SK-N-SH treated with all-trans-retinoic acid at 6 μM for 48 hours (cell line): ENCODE measurements at regions not wholly inside any gene's neighbourhood (a gene's known extent, or its start where the extent isn't known, plus 50 kb on each side); places are given as distances from the start of the nearest gene placed in this dataset.

ENCODE experiments used
- ATAC-seq: fragments of 200-7000 bp; cut with Tn5 transposase; 3 replicates; pipeline ENCODE4 v1.9.1; 2020; ENCODE audit warnings: mild to moderate bottlenecking, moderate library complexity
- ARNTL ChIP-seq: fragments of 450-650 bp; formaldehyde crosslinking; IDR thresholded peaks from 2 replicates; pipeline ENCODE4 v1.5.0; 2020; ENCODE audit warnings: low read depth, mild to moderate bottlenecking, moderate library complexity, borderline replicate concordance
- BACH2 ChIP-seq: fragments of 250-450 bp; sonication (Bioruptor Pico); IDR thresholded peaks from 2 replicates; pipeline ENCODE4 v1.9.0; 2021; ENCODE audit warnings: mild to moderate bottlenecking, borderline replicate concordance
- CREB5 ChIP-seq: fragments of 250-450 bp; sonication (Bioruptor Pico); IDR thresholded peaks from 2 replicates; pipeline ENCODE4 v1.5.1; 2020; ENCODE audit warnings: low read depth, mild to moderate bottlenecking, moderate library complexity
- CSDC2 ChIP-seq: fragments of 250-450 bp; sonication (Bioruptor Pico); IDR thresholded peaks from 2 replicates; pipeline ENCODE4 v1.5.0; 2020; ENCODE audit warnings: mild to moderate bottlenecking, moderate library complexity
- ESRRG ChIP-seq: fragments of 250-450 bp; sonication (Bioruptor Pico); IDR thresholded peaks from 2 replicates; pipeline ENCODE4 v1.6.1; 2021; ENCODE audit warnings: mild to moderate bottlenecking
- GLIS3 ChIP-seq: fragments of 250-450 bp; sonication (Bioruptor Pico); IDR thresholded peaks from 2 replicates; pipeline ENCODE4 v1.5.0; 2020; ENCODE audit warnings: mild to moderate bottlenecking, moderate library complexity
- OSR1 ChIP-seq: fragments of 250-450 bp; sonication (Bioruptor Pico); IDR thresholded peaks from 2 replicates; pipeline ENCODE4 v1.8.0; 2022; ENCODE audit warnings: moderate library complexity, mild to moderate bottlenecking, inconsistent platforms
- PPARA ChIP-seq: fragments of 250-450 bp; sonication (Bioruptor Pico); IDR thresholded peaks from 2 replicates; pipeline ENCODE4 v1.5.0; 2020; ENCODE audit warnings: mild to moderate bottlenecking, borderline replicate concordance
- SNAI2 ChIP-seq: fragments of 250-450 bp; sonication (Bioruptor Pico); IDR thresholded peaks from 2 replicates; pipeline ENCODE4 v1.5.0; 2020; ENCODE audit warnings: mild to moderate bottlenecking, moderate library complexity
- TCF4 ChIP-seq: fragments of 250-450 bp; sonication (Bioruptor Pico); IDR thresholded peaks from 2 replicates; pipeline ENCODE4 v1.8.0; 2021; ENCODE audit warnings: mild to moderate bottlenecking, moderate library complexity, borderline replicate concordance
- TOX ChIP-seq: fragments of 250-450 bp; sonication (Bioruptor Pico); IDR thresholded peaks from 2 replicates; pipeline ENCODE4 v1.8.0; 2021; ENCODE audit warnings: mild to moderate bottlenecking, moderate library complexity, borderline replicate concordance
- TSHZ2 ChIP-seq: fragments of 250-450 bp; sonication (Bioruptor Pico); IDR thresholded peaks from 2 replicates; pipeline ENCODE4 v1.5.0; 2020; ENCODE audit warnings: mild to moderate bottlenecking, moderate library complexity
- ZC3H10 ChIP-seq: fragments of 250-450 bp; sonication (Bioruptor Pico); IDR thresholded peaks from 2 replicates; pipeline ENCODE4 v1.5.1; 2021; ENCODE audit warnings: mild to moderate bottlenecking, moderate library complexity
- ZFP3 ChIP-seq: fragments of 250-450 bp; sonication (Bioruptor Pico); IDR thresholded peaks from 2 replicates; pipeline ENCODE4 v1.5.0; 2020; ENCODE audit warnings: mild to moderate bottlenecking, moderate library complexity
- ZFP30 ChIP-seq: fragments of 450-650 bp; formaldehyde crosslinking; IDR thresholded peaks from 2 replicates; pipeline ENCODE4 v1.5.0; 2022; ENCODE audit warnings: mild to moderate bottlenecking, moderate library complexity
- ZNF565 ChIP-seq: fragments of 450-650 bp; formaldehyde crosslinking; conservative IDR thresholded peaks from 2 replicates; pipeline ENCODE4 v1.5.0; 2020; ENCODE audit warnings: low read depth, mild to moderate bottlenecking, moderate library complexity
- ZNF8 ChIP-seq: fragments of 450-650 bp; formaldehyde crosslinking; IDR thresholded peaks from 2 replicates; pipeline ENCODE4 v1.5.0; 2020; ENCODE audit warnings: mild to moderate bottlenecking, moderate library complexity
- TF ChIP-seq, protein P1 (sequence below): fragments of 250-450 bp; sonication (Bioruptor Pico); IDR thresholded peaks from 2 replicates; pipeline ENCODE4 v1.8.0; 2021; ENCODE audit warnings: low read depth, mild to moderate bottlenecking, moderate library complexity, borderline replicate concordance
- TF ChIP-seq, protein P2 (sequence below): fragments of 250-450 bp; sonication (Bioruptor Pico); IDR thresholded peaks from 2 replicates; pipeline ENCODE4 v1.8.0; 2020; ENCODE audit warnings: mild to moderate bottlenecking, moderate library complexity, borderline replicate concordance
- TF ChIP-seq, protein P3 (sequence below): fragments of 250-450 bp; sonication (Bioruptor Pico); IDR thresholded peaks from 2 replicates; pipeline ENCODE4 v1.5.1; 2021; ENCODE audit warnings: mild to moderate bottlenecking, moderate library complexity

GRCh38 chr18:67893916-67894315, 377.4 kb upstream of the DSEL start:
- no peak for TF ChIP-seq PPARA (CRISPR knock-in tag)
- no peak for TF ChIP-seq OSR1 (CRISPR knock-in tag)
- TF ChIP-seq SNAI2 (CRISPR knock-in tag), result no peak
- TF ChIP-seq TCF4 (CRISPR knock-in tag), result no peak
- TF ChIP-seq ZC3H10 (CRISPR knock-in tag), result no peak
- TF ChIP-seq TOX (CRISPR knock-in tag), result no peak
- TF ChIP-seq CSDC2 (CRISPR knock-in tag), result no peak
- TF ChIP-seq, protein P1, sequence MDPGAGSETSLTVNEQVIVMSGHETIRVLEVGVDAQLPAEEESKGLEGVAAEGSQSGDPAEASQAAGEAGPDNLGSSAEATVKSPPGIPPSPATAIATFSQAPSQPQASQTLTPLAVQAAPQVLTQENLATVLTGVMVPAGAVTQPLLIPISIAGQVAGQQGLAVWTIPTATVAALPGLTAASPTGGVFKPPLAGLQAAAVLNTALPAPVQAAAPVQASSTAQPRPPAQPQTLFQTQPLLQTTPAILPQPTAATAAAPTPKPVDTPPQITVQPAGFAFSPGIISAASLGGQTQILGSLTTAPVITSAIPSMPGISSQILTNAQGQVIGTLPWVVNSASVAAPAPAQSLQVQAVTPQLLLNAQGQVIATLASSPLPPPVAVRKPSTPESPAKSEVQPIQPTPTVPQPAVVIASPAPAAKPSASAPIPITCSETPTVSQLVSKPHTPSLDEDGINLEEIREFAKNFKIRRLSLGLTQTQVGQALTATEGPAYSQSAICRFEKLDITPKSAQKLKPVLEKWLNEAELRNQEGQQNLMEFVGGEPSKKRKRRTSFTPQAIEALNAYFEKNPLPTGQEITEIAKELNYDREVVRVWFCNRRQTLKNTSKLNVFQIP (CRISPR knock-in tag), result no peak
- no peak for TF ChIP-seq ZFP30 (CRISPR knock-in tag)
- TF ChIP-seq ZNF8 (CRISPR knock-in tag), result no peak
- TF ChIP-seq ARNTL, result no peak
- no peak for TF ChIP-seq CREB5 (CRISPR knock-in tag)
- TF ChIP-seq GLIS3, result no peak
- TF ChIP-seq BACH2 (CRISPR knock-in tag), result no peak
- no peak for TF ChIP-seq TSHZ2
- no peak for TF ChIP-seq ZNF565 (CRISPR knock-in tag)
- no peak for TF ChIP-seq ESRRG (CRISPR knock-in tag)
- TF ChIP-seq, protein P2, sequence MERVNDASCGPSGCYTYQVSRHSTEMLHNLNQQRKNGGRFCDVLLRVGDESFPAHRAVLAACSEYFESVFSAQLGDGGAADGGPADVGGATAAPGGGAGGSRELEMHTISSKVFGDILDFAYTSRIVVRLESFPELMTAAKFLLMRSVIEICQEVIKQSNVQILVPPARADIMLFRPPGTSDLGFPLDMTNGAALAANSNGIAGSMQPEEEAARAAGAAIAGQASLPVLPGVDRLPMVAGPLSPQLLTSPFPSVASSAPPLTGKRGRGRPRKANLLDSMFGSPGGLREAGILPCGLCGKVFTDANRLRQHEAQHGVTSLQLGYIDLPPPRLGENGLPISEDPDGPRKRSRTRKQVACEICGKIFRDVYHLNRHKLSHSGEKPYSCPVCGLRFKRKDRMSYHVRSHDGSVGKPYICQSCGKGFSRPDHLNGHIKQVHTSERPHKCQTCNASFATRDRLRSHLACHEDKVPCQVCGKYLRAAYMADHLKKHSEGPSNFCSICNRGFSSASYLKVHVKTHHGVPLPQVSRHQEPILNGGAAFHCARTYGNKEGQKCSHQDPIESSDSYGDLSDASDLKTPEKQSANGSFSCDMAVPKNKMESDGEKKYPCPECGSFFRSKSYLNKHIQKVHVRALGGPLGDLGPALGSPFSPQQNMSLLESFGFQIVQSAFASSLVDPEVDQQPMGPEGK, result no peak
- TF ChIP-seq, all 23 proteins: peak for 0
- no peak for ATAC-seq

DNA sequence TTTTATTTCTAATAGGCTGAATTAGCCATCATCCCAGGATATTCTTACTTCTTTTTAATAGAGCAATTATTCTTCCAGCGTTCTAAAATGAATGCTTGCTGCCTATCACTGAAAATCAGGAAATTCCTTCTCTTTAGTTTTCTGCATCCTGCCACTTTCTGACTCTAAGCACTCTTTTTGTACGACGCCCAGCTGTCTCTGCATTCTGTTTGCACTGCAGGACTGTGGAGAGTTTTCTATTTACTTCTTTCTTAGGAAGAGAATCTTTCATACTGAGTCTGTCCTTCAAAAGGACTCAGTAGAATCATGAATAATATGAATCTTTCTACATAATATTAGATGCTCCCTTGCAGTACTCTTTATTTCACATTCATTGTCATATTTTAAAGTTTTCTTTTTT, 360.4 kb upstream of the DSEL start:
- ATAC-seq, result no peak
- TF ChIP-seq CSDC2 (CRISPR knock-in tag) (no peak), PPARA (CRISPR knock-in tag) (no peak), ZNF8 (CRISPR knock-in tag) (no peak), ESRRG (CRISPR knock-in tag) (no peak), GLIS3 (no peak), BACH2 (CRISPR knock-in tag) (no peak), ZFP3 (no peak), ZNF565 (CRISPR knock-in tag) (no peak), ARNTL (no peak), TSHZ2 (no peak)
- TF ChIP-seq, protein P2, result no peak
- TF ChIP-seq, protein P3, sequence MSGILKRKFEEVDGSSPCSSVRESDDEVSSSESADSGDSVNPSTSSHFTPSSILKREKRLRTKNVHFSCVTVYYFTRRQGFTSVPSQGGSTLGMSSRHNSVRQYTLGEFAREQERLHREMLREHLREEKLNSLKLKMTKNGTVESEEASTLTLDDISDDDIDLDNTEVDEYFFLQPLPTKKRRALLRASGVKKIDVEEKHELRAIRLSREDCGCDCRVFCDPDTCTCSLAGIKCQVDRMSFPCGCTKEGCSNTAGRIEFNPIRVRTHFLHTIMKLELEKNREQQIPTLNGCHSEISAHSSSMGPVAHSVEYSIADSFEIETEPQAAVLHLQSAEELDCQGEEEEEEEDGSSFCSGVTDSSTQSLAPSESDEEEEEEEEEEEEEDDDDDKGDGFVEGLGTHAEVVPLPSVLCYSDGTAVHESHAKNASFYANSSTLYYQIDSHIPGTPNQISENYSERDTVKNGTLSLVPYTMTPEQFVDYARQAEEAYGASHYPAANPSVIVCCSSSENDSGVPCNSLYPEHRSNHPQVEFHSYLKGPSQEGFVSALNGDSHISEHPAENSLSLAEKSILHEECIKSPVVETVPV, result no peak
